Fibroblast of lung (primary cell): ENCODE measurements at regions not wholly inside any gene's neighbourhood (a gene's known extent, or its start where the extent isn't known, plus 50 kb on each side); places are given as distances from the start of the nearest gene placed in this dataset.

ENCODE experiments used
- DNase-seq, 2 donors: peaks; one replicate each; pipeline versions ENCODE4 v3.0.0 to v3.0.0-alpha.2; 2010; ENCODE audit warnings: low read depth in 2 of 2
- H2AFZ ChIP-seq: 2 replicates; pipeline ENCODE4 v1.5.1; 2012; ENCODE audit warnings: low read length, control low read depth, inconsistent platforms
- H3K27ac ChIP-seq: 2 replicates; pipeline ENCODE4 v1.5.1; 2011; ENCODE audit warnings: low read length, control low read depth; ENCODE audit not compliant: insufficient read depth
- H3K27me3 ChIP-seq: 2 replicates; pipeline ENCODE4 v1.5.1; 2011; ENCODE audit warnings: mild to moderate bottlenecking, low read length; ENCODE audit not compliant: control insufficient read depth, insufficient read depth
- H3K36me3 ChIP-seq: 2 replicates; pipeline ENCODE4 v1.5.1; 2011; ENCODE audit warnings: low read length; ENCODE audit not compliant: control insufficient read depth, insufficient read depth
- H3K4me1 ChIP-seq: 2 replicates; pipeline ENCODE4 v1.5.1; 2011; ENCODE audit warnings: low read length; ENCODE audit not compliant: control insufficient read depth, insufficient read depth; ENCODE audit errors: extremely low read depth
- H3K4me2 ChIP-seq: 2 replicates; pipeline ENCODE4 v1.5.1; 2011; ENCODE audit warnings: low read length, control low read depth; ENCODE audit not compliant: insufficient read depth; ENCODE audit errors: extremely low read depth
- H3K4me3 ChIP-seq, 4 experiments: fragments of 200-600 bp in 1 of 4; sonication (generic) in 1 of 4; replicated peaks in 1 of 4; 2 replicates each; pipeline ENCODE4 v1.5.1; 2011 to 2016; ENCODE audit warnings: low read length in 4 of 4, low read depth in 3 of 4, mild to moderate bottlenecking in 3 of 4, control low read depth in 2 of 4, inconsistent platforms in 1 of 4, mixed read lengths in 1 of 4; ENCODE audit not compliant: insufficient read depth in 1 of 4; ENCODE audit errors: control extremely low read depth in 1 of 4
- H3K79me2 ChIP-seq: 2 replicates; pipeline ENCODE4 v1.5.1; 2012; ENCODE audit warnings: mild to moderate bottlenecking, low read length, inconsistent platforms; ENCODE audit not compliant: control insufficient read depth, insufficient read depth
- H3K9ac ChIP-seq: 2 replicates; pipeline ENCODE4 v1.5.1; 2011; ENCODE audit warnings: mild to moderate bottlenecking, low read length, control low read depth; ENCODE audit not compliant: insufficient read depth
- H3K9me3 ChIP-seq: 2 replicates; pipeline ENCODE4 v1.5.1; 2012; ENCODE audit warnings: low read depth, low read length; ENCODE audit not compliant: control insufficient read depth, insufficient read depth
- H4K20me1 ChIP-seq: 2 replicates; pipeline ENCODE4 v1.5.1; 2011; ENCODE audit warnings: low read length; ENCODE audit not compliant: control insufficient read depth, insufficient read depth; ENCODE audit errors: extremely low read depth
- EZH2 ChIP-seq: IDR thresholded peaks from 2 replicates; pipeline ENCODE4 v1.5.1; 2012; ENCODE audit warnings: low read length, control low read depth, mild to moderate bottlenecking; ENCODE audit errors: missing control alignments
- TF ChIP-seq, protein P1 (sequence below), 2 donors: IDR thresholded peaks in 1 of 2; conservative IDR thresholded peaks in 1 of 2; 1 replicate in 1 of 2; 2 replicates in 1 of 2; pipeline ENCODE4 v1.5.1; 2011 to 2012; ENCODE audit warnings: low read length in 2 of 2, control low read depth in 1 of 2, inconsistent platforms in 1 of 2, low read depth in 1 of 2, mild to moderate bottlenecking in 1 of 2

DNA sequence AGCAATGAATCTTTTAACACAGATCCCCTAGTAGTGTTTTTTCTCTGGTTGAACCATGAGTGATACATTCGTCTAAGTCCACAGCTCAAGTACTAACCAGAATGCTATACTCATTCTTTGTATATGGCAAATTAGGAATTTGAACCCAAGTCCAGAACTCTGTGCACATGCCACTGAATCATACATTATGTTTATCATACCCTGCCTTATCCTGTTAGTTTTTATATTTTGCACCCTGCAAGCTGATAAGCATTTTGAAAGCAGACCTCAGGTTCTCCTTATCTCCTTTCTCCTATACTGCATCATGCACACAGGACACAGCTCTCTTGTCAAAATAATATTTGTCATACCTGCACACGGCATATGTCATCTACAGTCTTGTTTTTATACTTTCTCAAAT, 54.6 kb upstream of the ELL2 start:
- no peak overlapping the region for H3K9ac ChIP-seq
- H3K79me2 ChIP-seq = no peaks in the 10 kb centered on the region
- no peak overlapping the region for H3K4me3 ChIP-seq
- H3K9me3 ChIP-seq = no peaks in the 10 kb centered on the region
- no peaks in the 10 kb centered on the region for H3K36me3 ChIP-seq
- H3K27ac ChIP-seq = no peak overlapping the region
- H3K4me2 ChIP-seq = no peak overlapping the region
- TF ChIP-seq, protein P1, sequence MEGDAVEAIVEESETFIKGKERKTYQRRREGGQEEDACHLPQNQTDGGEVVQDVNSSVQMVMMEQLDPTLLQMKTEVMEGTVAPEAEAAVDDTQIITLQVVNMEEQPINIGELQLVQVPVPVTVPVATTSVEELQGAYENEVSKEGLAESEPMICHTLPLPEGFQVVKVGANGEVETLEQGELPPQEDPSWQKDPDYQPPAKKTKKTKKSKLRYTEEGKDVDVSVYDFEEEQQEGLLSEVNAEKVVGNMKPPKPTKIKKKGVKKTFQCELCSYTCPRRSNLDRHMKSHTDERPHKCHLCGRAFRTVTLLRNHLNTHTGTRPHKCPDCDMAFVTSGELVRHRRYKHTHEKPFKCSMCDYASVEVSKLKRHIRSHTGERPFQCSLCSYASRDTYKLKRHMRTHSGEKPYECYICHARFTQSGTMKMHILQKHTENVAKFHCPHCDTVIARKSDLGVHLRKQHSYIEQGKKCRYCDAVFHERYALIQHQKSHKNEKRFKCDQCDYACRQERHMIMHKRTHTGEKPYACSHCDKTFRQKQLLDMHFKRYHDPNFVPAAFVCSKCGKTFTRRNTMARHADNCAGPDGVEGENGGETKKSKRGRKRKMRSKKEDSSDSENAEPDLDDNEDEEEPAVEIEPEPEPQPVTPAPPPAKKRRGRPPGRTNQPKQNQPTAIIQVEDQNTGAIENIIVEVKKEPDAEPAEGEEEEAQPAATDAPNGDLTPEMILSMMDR (conservative IDR thresholded peaks at IDR 0.05 in 1 of 2, IDR thresholded peaks at IDR 0.05 in 1 of 2; ENCODE audit: low read depth in 1 of 2, low read length in 2 of 2) = no peak
- no peak for TF ChIP-seq EZH2
- H3K4me1 ChIP-seq = peaks cover 6% of the 10 kb centered on the region
- no peaks in the 10 kb centered on the region for H4K20me1 ChIP-seq
- H2AFZ ChIP-seq = no peak overlapping the region
- H3K27me3 ChIP-seq = no peaks in the 10 kb centered on the region
- DNase-seq = no peak

DNA sequence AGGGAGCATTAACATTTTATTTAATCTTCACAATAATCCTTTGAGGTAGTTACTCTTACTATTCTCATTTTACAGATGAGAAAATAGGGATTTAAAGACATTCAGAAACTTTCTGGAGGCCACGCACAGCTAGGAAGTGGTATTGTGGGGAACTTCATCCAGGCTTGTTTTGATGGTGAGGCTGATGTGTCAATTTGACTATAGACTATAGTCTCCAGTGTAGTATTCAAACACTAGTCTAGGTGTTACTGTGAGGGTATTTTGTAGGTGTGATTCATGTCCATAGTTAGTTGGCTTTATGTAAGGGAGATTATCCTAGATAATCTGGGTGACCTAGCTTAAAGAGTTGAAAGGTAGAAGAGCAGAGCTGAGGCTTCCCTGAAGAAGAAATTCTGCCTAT, 54.1 kb upstream of the ELL2 start:
- Histone ChIP-seq H3K27ac (no peak overlapping the region), H3K9ac (no peak overlapping the region), H3K27me3 (no peaks in the 10 kb centered on the region), H2AFZ (no peak overlapping the region), H3K79me2 (no peaks in the 10 kb centered on the region), H3K4me2 (no peak overlapping the region), H4K20me1 (no peaks in the 10 kb centered on the region), H3K4me1 (peaks cover 6% of the 10 kb centered on the region), H3K9me3 (no peaks in the 10 kb centered on the region), H3K36me3 (no peaks in the 10 kb centered on the region), H3K4me3 (no peak overlapping the region)
- DNase-seq = no peak
- TF ChIP-seq EZH2 = no peak
- TF ChIP-seq, protein P1 (conservative IDR thresholded peaks at IDR 0.05 in 1 of 2, IDR thresholded peaks at IDR 0.05 in 1 of 2; ENCODE audit: low read depth in 1 of 2, low read length in 2 of 2) = no peak

DNA sequence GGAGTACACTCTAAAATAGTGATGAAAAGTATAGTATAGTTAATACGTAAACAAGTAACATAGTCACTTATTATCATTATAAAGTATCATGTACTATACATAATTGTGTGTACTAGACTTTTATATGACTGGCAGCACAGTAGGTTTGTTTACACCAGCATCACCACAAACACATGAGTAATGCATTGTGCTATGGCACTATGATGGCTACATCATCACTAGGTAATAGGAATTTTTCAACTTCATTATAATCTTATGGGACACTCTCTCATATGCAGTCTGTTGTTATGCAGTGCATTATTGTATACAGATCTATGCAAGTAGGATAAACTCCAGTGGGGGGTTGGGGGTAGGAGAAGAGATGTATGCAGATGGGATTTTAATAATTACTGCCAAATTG, 52.7 kb upstream of the ELL2 start:
- no peak overlapping the region for H3K9ac ChIP-seq
- H3K9me3 ChIP-seq = no peaks in the 10 kb centered on the region
- H3K4me3 ChIP-seq = no peak overlapping the region
- no peak for DNase-seq
- H3K4me1 ChIP-seq = peaks cover 6% of the 10 kb centered on the region
- TF ChIP-seq, protein P1 (conservative IDR thresholded peaks at IDR 0.05 in 1 of 2, IDR thresholded peaks at IDR 0.05 in 1 of 2; ENCODE audit: low read depth in 1 of 2, low read length in 2 of 2) = no peak
- TF ChIP-seq EZH2 = no peak
- no peaks in the 10 kb centered on the region for H4K20me1 ChIP-seq
- H2AFZ ChIP-seq = no peak overlapping the region
- no peaks in the 10 kb centered on the region for H3K27me3 ChIP-seq
- H3K4me2 ChIP-seq = no peak overlapping the region
- no peak overlapping the region for H3K27ac ChIP-seq
- H3K79me2 ChIP-seq = no peaks in the 10 kb centered on the region
- no peaks in the 10 kb centered on the region for H3K36me3 ChIP-seq
